ENCODE measurements at regions not wholly inside any gene's neighbourhood (a gene's known extent, or its start where the extent isn't known, plus 50 kb on each side); places are given as distances from the start of the nearest gene placed in this dataset.

- TF ChIP-seq CTCF (IDR thresholded peaks at IDR 0.05) (no peak), POLR2A (IDR thresholded peaks at IDR 0.05) (no peak)
These were observed 1082.9 kb upstream of the SEMA6A start for GRCh38 chr5:117657541-117657940.

Data from thyroid gland (tissue), 4 donors.